Psoas muscle (tissue), 7 donors: ENCODE measurements at regions not wholly inside any gene's neighbourhood (a gene's known extent, or its start where the extent isn't known, plus 50 kb on each side); places are given as distances from the start of the nearest gene placed in this dataset.

ENCODE experiments used
- ATAC-seq, 4 donors: fragments of 200-7000 bp; cut with Tn5 transposase; one replicate each; pipeline ENCODE4 v1.9.1; 2020; ENCODE audit warnings: moderate library complexity in 3 of 4, mild to moderate bottlenecking in 2 of 4
- DNase-seq, 2 donors: peaks; one replicate each; pipeline ENCODE4 v3.0.0-alpha.2; 2020
- H3K27ac ChIP-seq: fragments of 200-600 bp; one replicate; pipeline ENCODE4 v1.8.0; 2022
- H3K27me3 ChIP-seq, 3 donors: fragments of 200-600 bp in 1 of 3; one replicate each; pipeline versions ENCODE4 v1.6.1 to v1.8.0; 2013 to 2022; ENCODE audit warnings: low read length in 2 of 3, mild to moderate bottlenecking in 2 of 3, moderate library complexity in 1 of 3; ENCODE audit not compliant: insufficient read depth in 3 of 3
- H3K36me3 ChIP-seq, 2 donors: fragments of 200-600 bp in 1 of 2; one replicate each; pipeline versions ENCODE4 v1.6.1 to v1.8.0; 2013 to 2022; ENCODE audit warnings: low read depth in 1 of 2, mild to moderate bottlenecking in 1 of 2, moderate library complexity in 1 of 2; ENCODE audit not compliant: insufficient read depth in 1 of 2
- H3K4me1 ChIP-seq: fragments of 200-600 bp; one replicate; pipeline ENCODE4 v1.8.0; 2022
- H3K4me3 ChIP-seq: fragments of 200-600 bp; one replicate; pipeline ENCODE4 v1.8.0; 2022; ENCODE audit warnings: mild to moderate bottlenecking
- H3K9me3 ChIP-seq: fragments of 200-600 bp; one replicate; pipeline ENCODE4 v1.8.0; 2022
- CTCF ChIP-seq: fragments of 200-600 bp; IDR thresholded peaks from one replicate; pipeline ENCODE4 v1.8.0; 2022; ENCODE audit warnings: antibody characterized with exemption
- WGBS, 3 donors: extraction: QIAGEN DNeasy Blood & Tissue Kit; methylation state at CpG; one replicate each; pipeline versions ENCODE4 v1.1.6 to v1.1.7; 2013; 5-methylcytosine and 5-hydroxymethylcytosine counted together
- intact Hi-C, 2 donors: fragments of 100-400 bp; cut with DNase I; formaldehyde crosslinking; loops; one replicate each; pipeline versions ENCODE4 v1.11.0 to v1.14.2; 2022
- donor health status: healthy with polysubstance abuse.
- donor health status: DM: no; HTN: no; CAD: no; lungs with moderate emphysema.
- donor health status: Bipolar disorder and iron deficiency.
- donor health status: healthy.
- donor health status: DM: yes; HTN: yes; CAD: no.
- donor health status: DM: no; HTN: no; CAD: no.
- donor health status: DM: yes; HTN: yes; CAD: no.

GRCh38 chr3:193906849-193907410 lies 229.0 kb upstream of the HES1 start:
- H3K4me3 ChIP-seq, result no peak overlapping the region
- WGBS, 3 donors, result 94 to 99% (median 96%) methylated on average over 2 of the region's 2 CpGs
- DNase-seq (no peak), ATAC-seq (no peak)
- no peaks in the 10 kb centered on the region for H3K9me3 ChIP-seq
- no peaks in the 10 kb centered on the region for H3K4me1 ChIP-seq
- no peak overlapping the region for H3K27ac ChIP-seq
- H3K36me3 ChIP-seq, result no peaks in the 10 kb centered on the region
- no peaks in the 10 kb centered on the region for H3K27me3 ChIP-seq
- intact Hi-C loops, result no loop called here
- no peak for TF ChIP-seq CTCF

DNA sequence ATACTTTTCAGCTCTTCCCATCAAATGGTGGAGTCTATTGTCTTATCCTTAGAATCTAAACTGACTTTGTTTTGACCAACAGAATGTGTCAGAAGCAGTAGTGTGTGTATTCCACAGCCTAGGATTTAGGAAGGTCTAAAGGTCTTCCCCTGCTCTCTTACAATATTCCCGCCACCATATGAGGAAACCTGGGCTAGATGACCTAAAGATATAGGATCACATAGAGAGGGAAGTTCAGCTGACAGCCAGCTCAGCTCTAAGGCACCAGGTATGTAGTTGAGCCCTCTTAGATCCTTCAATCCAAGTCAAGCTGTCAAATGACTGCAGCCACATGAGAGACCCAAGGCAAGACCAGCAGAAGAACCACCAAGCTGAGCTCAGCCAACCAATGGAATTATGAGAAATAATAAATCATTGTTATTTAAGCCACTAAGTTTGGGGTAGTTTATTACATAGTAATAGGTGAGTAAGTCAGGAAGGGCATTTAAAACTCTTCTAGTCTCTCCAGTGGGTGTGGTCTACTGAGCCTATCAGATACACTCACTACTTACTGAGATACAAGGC lies 227.7 kb upstream of the HES1 start:
- Histone ChIP-seq H3K27me3 (no peaks in the 10 kb centered on the region), H3K4me1 (no peaks in the 10 kb centered on the region), H3K4me3 (no peak overlapping the region), H3K36me3 (no peaks in the 10 kb centered on the region), H3K9me3 (no peaks in the 10 kb centered on the region), H3K27ac (no peak overlapping the region)
- WGBS, 3 donors, result 99 to 100% (median 100%) methylated on average over 1 of the region's 1 CpG
- DNase-seq (no peak), ATAC-seq (no peak)
- no peak for TF ChIP-seq CTCF
- intact Hi-C loops, result no loop called here

DNA sequence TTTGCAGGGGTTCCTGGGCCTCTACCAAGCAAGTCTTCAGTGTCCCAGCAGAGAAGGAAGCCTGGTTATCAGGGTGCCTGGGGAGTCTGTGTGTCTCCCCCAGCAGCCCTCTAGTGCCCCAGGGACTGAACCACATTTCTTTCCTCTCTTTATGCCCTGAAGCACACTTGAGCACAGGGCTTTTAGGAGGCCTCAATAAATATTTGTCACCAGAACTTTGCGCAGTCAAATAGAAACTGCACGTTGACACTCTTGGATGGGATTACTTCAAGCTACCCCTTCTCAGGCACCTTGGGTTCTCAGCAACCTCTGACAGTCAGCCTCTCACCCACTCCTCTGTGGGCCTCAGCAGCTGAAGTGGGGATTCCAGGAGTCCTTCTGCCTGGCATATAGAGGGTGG lies 226.6 kb upstream of the HES1 start:
- intact Hi-C loops, result no loop called here
- ATAC-seq, result no peak
- Histone ChIP-seq H3K27ac (no peak overlapping the region), H3K4me3 (no peak overlapping the region), H3K27me3 (no peaks in the 10 kb centered on the region), H3K36me3 (no peaks in the 10 kb centered on the region), H3K9me3 (no peaks in the 10 kb centered on the region), H3K4me1 (no peaks in the 10 kb centered on the region)
- no peak for TF ChIP-seq CTCF
- no peak for DNase-seq
- WGBS, 3 donors, result 91 to 97% (median 92%) methylated on average over 2 of the region's 2 CpGs

- 93 to 98% (median 96%) methylated on average over 1 of the region's 1 CpG for WGBS, 3 donors
- Histone ChIP-seq H3K4me1 (no peaks in the 10 kb centered on the region), H3K4me3 (no peak overlapping the region), H3K27ac (no peak overlapping the region), H3K27me3 (no peaks in the 10 kb centered on the region), H3K36me3 (no peaks in the 10 kb centered on the region), H3K9me3 (no peaks in the 10 kb centered on the region)
- no peak for TF ChIP-seq CTCF
- no peak for ATAC-seq
- intact Hi-C loops, result no loop called here
- no peak for DNase-seq
Observed at GRCh38 chr3:193910310-193910709, 225.6 kb upstream of the HES1 start.
